ENCODE measurements at regions not wholly inside any gene's neighbourhood (a gene's known extent, or its start where the extent isn't known, plus 50 kb on each side); places are given as distances from the start of the nearest gene placed in this dataset.
"Not testable (repeated sequence)": the region's sequence is repeated elsewhere in the genome, so short reads cannot be mapped to it uniquely, and the experiment has no call there.

GRCh38 chr10:127610816-127611215 is 61.7 kb downstream of the NPS start:
- Mint-ChIP-seq H3K27ac (no peak overlapping the region), H3K9me3 (ENCODE audit: low read depth) (no peaks in the 10 kb centered on the region), H3K36me3 (no peaks in the 10 kb centered on the region), H3K4me1 (no peaks in the 10 kb centered on the region), H3K27me3 (no peaks in the 10 kb centered on the region), H3K4me3 (no peak overlapping the region)
- DNase-seq: no peak
- no peak for ATAC-seq
- CTCF ChIA-PET: no interaction called here

GRCh38 chr10:127614484-127615017 is 65.4 kb downstream of the NPS start:
- no peak overlapping the region for H3K27ac Mint-ChIP-seq
- CTCF ChIA-PET: no interaction called here
- H3K36me3 Mint-ChIP-seq: no peaks in the 10 kb centered on the region
- ATAC-seq (no peak), DNase-seq (no peak)
- no peaks in the 10 kb centered on the region for H3K27me3 Mint-ChIP-seq
- no peaks in the 10 kb centered on the region for H3K4me1 Mint-ChIP-seq
- H3K9me3 Mint-ChIP-seq (ENCODE audit: low read depth): no peaks in the 10 kb centered on the region
- no peak overlapping the region for H3K4me3 Mint-ChIP-seq

GRCh38 chr10:127618797-127619196 is 69.7 kb downstream of the NPS start:
- H3K36me3 Mint-ChIP-seq: no peaks in the 10 kb centered on the region
- no peak overlapping the region for H3K27ac Mint-ChIP-seq
- H3K27me3 Mint-ChIP-seq: no peaks in the 10 kb centered on the region
- no peaks in the 10 kb centered on the region for H3K4me1 Mint-ChIP-seq
- H3K9me3 Mint-ChIP-seq (ENCODE audit: low read depth): no peaks in the 10 kb centered on the region
- no peak overlapping the region for H3K4me3 Mint-ChIP-seq
- CTCF ChIA-PET: no interaction called here
- no peak for DNase-seq
- no peak for ATAC-seq

GRCh38 chr10:127619546-127620325 is 70.6 kb downstream of the NPS start:
- Mint-ChIP-seq H3K27me3 (no peaks in the 10 kb centered on the region), H3K9me3 (ENCODE audit: low read depth) (no peaks in the 10 kb centered on the region), H3K27ac (no peak overlapping the region), H3K36me3 (no peaks in the 10 kb centered on the region), H3K4me3 (no peak overlapping the region), H3K4me1 (no peaks in the 10 kb centered on the region)
- no peak for DNase-seq
- CTCF ChIA-PET: no interaction called here
- ATAC-seq: no peak

GRCh38 chr10:127635882-127636281 is 86.8 kb downstream of the NPS start:
- Mint-ChIP-seq H3K4me3 (no peak overlapping the region), H3K36me3 (no peaks in the 10 kb centered on the region), H3K27ac (no peak overlapping the region), H3K9me3 (ENCODE audit: low read depth) (peaks cover 12% of the 10 kb centered on the region), H3K27me3 (no peaks in the 10 kb centered on the region), H3K4me1 (no peaks in the 10 kb centered on the region)
- ATAC-seq (no peak), DNase-seq (no peak)
- CTCF ChIA-PET: no interaction called here

GRCh38 chr10:127648885-127649284 is 88.1 kb upstream of the FOXI2 start:
- DNase-seq (no peak), ATAC-seq (no peak)
- Mint-ChIP-seq H3K4me3 (no peak overlapping the region), H3K4me1 (no peaks in the 10 kb centered on the region), H3K27ac (no peak overlapping the region), H3K9me3 (ENCODE audit: low read depth) (no peaks in the 10 kb centered on the region), H3K36me3 (no peaks in the 10 kb centered on the region), H3K27me3 (no peaks in the 10 kb centered on the region)
- CTCF ChIA-PET: interaction anchor here (1.0 kb wide), 1 partner anchor 32 kb away, joined by 3 read pairs; no protein-coding TSS in a partner anchor

GRCh38 chr10:127649642-127650041 is 87.3 kb upstream of the FOXI2 start:
- DNase-seq (no peak), ATAC-seq (no peak)
- no peaks in the 10 kb centered on the region for H3K27me3 Mint-ChIP-seq
- H3K4me3 Mint-ChIP-seq: no peak overlapping the region
- CTCF ChIA-PET: no interaction called here
- no peaks in the 10 kb centered on the region for H3K4me1 Mint-ChIP-seq
- no peaks in the 10 kb centered on the region for H3K36me3 Mint-ChIP-seq
- no peaks in the 10 kb centered on the region for H3K9me3 Mint-ChIP-seq (ENCODE audit: low read depth)
- no peak overlapping the region for H3K27ac Mint-ChIP-seq

- H3K9me3 Mint-ChIP-seq (ENCODE audit: low read depth): no peaks in the 10 kb centered on the region
- CTCF ChIA-PET: no interaction called here
- no peaks in the 10 kb centered on the region for H3K36me3 Mint-ChIP-seq
- H3K27ac Mint-ChIP-seq: no peak overlapping the region
- ATAC-seq (no peak), DNase-seq (no peak)
- no peaks in the 10 kb centered on the region for H3K4me1 Mint-ChIP-seq
- H3K4me3 Mint-ChIP-seq: no peak overlapping the region
- H3K27me3 Mint-ChIP-seq: no peaks in the 10 kb centered on the region
Measured at GRCh38 chr10:127657056-127657455, 79.9 kb upstream of the FOXI2 start.

GRCh38 chr10:127676430-127676829 is 60.6 kb upstream of the FOXI2 start:
- ATAC-seq; H3K27ac Mint-ChIP-seq; H3K36me3 Mint-ChIP-seq; H3K9me3 Mint-ChIP-seq (ENCODE audit: low read depth); DNase-seq; H3K27me3 Mint-ChIP-seq; H3K4me3 Mint-ChIP-seq; H3K4me1 Mint-ChIP-seq; CTCF ChIA-PET: not testable (repeated sequence)

- H3K27ac Mint-ChIP-seq: no peak overlapping the region
- H3K4me3 Mint-ChIP-seq: no peak overlapping the region
- DNase-seq (no peak), ATAC-seq (no peak)
- CTCF ChIA-PET: no interaction called here
- H3K27me3 Mint-ChIP-seq: no peaks in the 10 kb centered on the region
- H3K36me3 Mint-ChIP-seq: no peaks in the 10 kb centered on the region
- no peaks in the 10 kb centered on the region for H3K4me1 Mint-ChIP-seq
- H3K9me3 Mint-ChIP-seq (ENCODE audit: low read depth): no peaks in the 10 kb centered on the region
Measured at GRCh38 chr10:127678091-127678490, 58.9 kb upstream of the FOXI2 start.

- H3K9me3 Mint-ChIP-seq (ENCODE audit: low read depth): no peaks in the 10 kb centered on the region
- ATAC-seq (no peak), DNase-seq (no peak)
- CTCF ChIA-PET: interaction anchor here (1.2 kb wide), 1 partner anchor 31 kb away, joined by 3 read pairs; no protein-coding TSS in a partner anchor
- H3K4me3 Mint-ChIP-seq: no peak overlapping the region
- no peaks in the 10 kb centered on the region for H3K36me3 Mint-ChIP-seq
- H3K27me3 Mint-ChIP-seq: no peaks in the 10 kb centered on the region
- no peak overlapping the region for H3K27ac Mint-ChIP-seq
- H3K4me1 Mint-ChIP-seq: no peaks in the 10 kb centered on the region
Measured at GRCh38 chr10:127679642-127680255, 57.2 kb upstream of the FOXI2 start.
